HT-29 (cell line): ENCODE measurements at regions not wholly inside any gene's neighbourhood (a gene's known extent, or its start where the extent isn't known, plus 50 kb on each side); places are given as distances from the start of the nearest gene placed in this dataset.
"Not testable (repeated sequence)": the region's sequence is repeated elsewhere in the genome, so short reads cannot be mapped to it uniquely, and the experiment has no call there.

ENCODE experiments used
- DNase-seq: peaks from one replicate; pipeline ENCODE4 v3.0.0-alpha.2; 2015; ENCODE audit warnings: low spot score

DNA sequence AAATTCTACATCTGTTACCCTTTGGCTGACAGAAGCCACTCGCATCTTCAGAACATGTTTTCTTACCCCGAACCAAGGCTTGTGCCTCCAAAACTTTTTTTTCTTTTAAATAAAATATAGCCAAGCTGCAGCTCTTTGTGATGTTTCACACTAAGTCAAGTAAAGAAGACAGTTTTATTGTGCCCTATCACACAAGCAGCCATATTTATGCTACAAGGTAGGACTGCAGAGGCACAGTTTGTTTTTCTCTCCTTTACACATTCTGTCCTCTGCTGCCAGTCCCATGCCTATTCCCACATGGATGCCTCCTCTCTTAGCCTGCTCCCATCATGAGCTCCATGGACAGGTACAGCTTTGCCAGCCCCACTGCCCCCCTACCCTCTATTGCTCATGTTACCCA lies 219.6 kb upstream of the THUMPD2 start:
- no peak for DNase-seq

- peak; percentile 66 for DNase-seq
These were observed 217.6 kb upstream of the THUMPD2 start for GRCh38 chr2:39996653-39997080.

DNA sequence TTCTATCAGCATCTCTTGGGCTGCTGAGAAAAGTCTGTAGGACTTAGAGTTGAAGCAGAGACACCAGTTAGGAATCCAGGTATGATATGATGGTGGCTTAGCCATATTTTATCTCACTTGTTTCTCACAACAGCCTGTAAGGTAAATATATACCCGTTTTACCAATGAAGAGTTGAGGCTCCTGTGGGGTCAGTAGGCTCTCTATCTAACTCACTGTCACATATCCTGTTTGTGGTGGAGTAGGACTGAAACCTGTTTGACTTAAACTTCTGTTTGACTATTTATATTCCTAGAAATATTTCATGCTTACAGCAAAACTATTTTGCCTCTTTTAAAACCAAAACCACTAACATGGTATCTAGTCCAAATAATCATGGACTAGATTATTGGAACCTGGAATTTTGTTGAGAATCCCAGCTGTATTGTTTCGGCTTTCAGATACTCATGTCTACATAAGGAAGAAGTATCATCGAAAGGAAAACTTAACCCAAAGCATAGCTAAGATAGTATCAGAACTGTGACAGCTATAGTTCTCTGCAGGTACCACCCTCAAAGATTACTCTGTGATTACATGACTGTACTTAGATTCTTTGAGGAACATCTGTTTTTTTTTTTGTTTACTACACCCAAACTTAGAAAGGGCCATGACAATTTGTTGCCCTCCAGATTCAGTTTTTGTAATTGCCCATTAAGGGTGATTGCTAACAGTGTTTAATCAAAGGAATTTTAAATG lies 216.1 kb upstream of the THUMPD2 start:
- DNase-seq: peak; percentile 17

DNA sequence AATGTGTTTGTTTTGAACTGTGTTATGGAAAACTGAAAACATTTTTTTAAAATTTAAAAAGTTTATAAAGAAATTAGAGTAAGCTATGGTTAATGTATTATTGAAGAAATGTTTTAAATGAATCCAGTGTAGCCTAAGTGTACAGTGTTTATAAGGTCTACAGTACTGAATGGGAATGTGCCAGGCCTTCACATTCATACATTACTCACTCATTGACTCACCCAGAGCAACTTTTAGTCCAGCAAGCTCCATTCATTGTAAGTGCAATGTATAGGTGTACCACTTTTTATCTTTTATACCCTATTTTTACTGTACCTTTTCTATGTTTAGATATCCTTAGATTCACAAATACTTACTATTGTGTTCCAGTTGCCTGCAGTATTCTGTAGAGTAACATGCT lies 215.1 kb upstream of the THUMPD2 start:
- DNase-seq: no peak

GRCh38 chr2:39991298-39991697 lies 212.2 kb upstream of the THUMPD2 start:
- no peak for DNase-seq

DNA sequence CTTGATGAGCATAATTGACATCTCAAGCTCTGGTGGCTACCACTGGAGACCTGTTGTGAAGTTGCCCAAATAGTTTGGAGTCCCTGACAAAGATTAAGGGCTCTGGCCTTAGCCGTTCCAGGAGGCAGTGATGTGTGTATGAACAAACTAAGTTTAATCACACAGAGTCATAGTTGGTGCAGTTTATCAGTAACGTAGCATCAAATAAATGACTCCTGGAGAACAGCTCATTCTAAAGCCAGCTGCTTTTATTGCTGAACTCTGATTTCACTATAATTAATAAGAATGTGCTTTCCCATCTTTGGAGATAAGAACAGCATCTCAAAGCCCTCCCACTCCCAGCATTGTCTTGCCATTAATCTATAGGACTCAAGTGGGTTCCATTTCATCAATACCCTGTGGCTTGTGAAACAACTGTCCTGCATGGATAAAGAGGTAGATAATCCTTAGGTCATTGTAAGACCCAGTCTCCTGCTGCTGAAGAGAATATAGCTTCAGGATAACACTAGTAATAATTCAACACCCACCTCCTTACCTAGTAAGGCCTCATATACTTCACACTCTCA lies 211.4 kb upstream of the THUMPD2 start:
- DNase-seq: no peak

GRCh38 chr2:39989888-39990287 lies 210.8 kb upstream of the THUMPD2 start:
- no peak for DNase-seq

DNA sequence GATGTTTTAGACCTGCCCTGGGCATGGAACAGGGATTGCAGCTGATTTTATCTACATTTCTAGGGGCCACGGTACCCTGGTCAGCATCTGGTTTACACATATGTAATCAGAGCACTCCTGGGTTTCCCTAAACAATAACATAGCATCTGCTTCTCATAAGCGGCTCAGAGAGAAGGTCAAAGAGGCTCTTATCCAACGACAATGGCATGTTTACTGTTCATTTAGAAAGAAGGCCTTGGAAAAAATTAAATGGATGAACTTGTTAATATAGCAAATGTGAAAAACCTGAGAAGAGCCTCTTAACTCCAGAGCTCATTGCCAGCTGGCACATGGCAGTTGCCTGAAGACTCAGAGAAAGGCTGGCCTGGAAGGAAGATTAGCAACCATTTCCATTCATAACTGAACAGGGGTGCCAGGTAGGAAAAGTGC lies 202.8 kb upstream of the THUMPD2 start:
- DNase-seq: no peak

DNA sequence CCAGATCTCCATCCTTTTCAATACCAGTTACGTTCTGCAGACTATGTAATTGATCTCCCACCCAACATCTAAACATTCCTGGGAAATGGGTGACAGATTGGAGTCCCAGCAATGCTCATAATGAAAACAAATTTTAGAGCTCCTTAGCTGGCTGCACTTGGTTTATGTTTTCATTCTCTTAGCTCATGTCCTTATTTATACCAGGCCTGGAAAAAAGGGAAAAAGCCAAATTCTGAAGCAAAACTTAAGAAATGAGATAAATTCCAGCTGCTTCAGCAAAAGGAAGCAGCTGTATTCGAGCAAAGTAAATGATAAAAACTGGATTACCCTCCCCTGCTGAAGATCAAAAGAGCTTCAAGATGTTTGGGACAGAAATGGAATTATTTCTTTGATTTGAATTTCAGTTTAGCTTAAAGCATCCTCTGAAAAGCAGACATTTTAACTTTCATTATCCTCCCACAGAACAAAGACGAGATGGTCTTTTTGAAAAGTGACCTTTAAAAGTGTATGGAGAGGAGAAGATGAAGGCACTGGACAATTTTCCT lies 196.5 kb upstream of the THUMPD2 start:
- no peak for DNase-seq

DNA sequence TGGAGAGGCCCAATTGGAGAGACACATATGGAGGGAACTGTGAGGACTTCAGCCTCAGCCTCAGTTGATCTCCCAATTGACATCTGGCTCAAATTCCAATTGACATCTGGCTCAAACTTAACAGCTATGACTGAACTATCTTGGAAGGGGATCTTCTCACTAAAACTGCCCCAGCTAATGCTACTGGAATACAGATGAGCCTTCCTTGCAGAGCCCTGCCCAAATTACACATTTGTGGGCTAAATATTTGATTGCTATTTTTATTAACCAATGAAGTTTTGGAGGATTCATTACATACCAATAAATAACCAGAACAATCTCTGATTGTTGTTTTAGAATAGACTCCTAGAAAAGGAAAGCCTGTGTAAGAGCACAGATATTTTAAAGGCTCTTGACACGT lies 189.0 kb upstream of the THUMPD2 start:
- no peak for DNase-seq

GRCh38 chr2:39960681-39961080 lies 181.6 kb upstream of the THUMPD2 start:
- not testable (repeated sequence) for DNase-seq

- no peak for DNase-seq
These were observed 175.3 kb upstream of the THUMPD2 start for GRCh38 chr2:39954346-39954745.

DNA sequence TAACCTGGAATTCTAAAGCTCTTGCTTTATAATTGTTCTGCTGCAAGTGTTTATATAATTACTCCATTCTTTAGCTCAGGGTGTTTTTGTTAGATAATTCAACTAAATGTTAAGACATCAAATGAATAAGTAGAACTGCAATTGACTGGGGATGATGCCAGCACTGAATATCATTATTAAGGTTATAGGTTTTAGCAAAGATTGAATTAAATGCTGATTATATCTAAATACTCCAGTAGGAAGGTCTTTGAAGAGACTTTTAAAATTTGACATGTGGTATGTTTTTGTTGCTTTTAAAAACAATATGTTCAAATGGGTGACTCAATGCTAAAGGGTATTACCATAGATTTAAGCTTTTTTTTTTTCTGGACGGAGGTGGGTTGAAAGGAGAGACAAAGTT lies 170.1 kb upstream of the THUMPD2 start:
- DNase-seq: no peak

DNA sequence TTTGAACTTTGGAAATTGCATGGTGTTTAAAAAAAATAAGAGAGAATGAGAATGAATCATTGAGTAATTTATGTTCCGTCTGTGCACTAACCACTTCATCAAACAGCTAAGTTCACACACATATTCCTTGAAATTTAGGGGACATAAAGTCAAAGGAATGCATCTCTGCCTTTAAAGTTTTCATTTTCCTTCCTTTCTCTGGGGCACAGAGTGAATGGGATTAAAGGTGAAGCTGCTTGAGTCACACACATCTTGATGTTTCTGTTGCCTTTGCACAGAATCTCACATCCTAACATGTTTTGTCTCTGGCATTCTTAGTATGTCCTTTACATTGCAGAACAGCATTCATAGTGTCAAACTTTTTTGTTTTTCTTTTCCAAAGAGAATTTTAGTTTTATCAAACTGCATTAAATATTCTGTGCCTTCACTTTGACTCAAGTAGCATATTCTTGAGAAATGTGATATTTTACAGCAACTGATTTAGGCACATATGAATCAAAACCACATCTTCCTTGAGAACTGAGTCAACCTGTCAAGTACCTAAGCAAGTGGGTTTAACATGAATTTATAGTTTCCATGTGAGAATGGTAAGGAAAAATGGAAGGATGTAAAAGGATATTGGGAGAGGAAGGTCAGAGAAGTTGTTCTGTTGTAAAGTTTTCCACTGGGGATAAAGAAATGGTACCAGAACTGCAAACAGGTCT lies 169.1 kb upstream of the THUMPD2 start:
- no peak for DNase-seq

DNA sequence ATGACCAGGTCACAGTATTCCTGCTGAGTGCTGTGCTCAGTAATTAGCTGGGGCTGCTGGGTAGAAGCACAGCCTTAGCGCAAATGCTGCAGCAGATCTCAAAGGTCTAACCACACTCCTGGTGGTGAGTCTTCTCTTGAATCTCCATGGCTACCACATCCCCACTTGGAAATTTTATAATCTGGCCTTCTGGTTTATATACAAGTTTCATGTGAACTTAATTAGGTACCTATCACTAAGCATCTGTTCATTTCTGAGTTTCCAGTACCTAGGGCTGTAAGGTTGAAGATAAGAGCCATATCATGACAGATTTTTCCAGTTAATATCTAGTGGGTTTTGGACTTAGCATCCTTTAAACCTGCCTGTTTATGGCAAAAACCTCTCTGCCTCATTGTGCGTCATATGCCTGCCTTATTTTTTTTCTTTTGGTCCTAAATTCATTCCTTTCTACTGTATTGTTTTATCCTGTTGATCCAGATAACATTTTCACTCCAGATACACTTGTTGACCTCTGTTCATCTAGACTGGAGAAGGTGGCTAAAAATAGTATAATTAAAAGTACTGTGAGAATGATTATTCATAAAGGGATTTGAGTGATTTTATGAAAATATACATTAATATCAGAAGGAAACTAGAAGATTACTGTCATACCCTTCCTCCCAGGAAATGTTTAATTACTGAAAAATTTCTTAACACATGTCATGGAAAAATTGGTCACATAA lies 168.4 kb upstream of the THUMPD2 start:
- DNase-seq: no peak

GRCh38 chr2:39942950-39943349 lies 163.9 kb upstream of the THUMPD2 start:
- DNase-seq: no peak

DNA sequence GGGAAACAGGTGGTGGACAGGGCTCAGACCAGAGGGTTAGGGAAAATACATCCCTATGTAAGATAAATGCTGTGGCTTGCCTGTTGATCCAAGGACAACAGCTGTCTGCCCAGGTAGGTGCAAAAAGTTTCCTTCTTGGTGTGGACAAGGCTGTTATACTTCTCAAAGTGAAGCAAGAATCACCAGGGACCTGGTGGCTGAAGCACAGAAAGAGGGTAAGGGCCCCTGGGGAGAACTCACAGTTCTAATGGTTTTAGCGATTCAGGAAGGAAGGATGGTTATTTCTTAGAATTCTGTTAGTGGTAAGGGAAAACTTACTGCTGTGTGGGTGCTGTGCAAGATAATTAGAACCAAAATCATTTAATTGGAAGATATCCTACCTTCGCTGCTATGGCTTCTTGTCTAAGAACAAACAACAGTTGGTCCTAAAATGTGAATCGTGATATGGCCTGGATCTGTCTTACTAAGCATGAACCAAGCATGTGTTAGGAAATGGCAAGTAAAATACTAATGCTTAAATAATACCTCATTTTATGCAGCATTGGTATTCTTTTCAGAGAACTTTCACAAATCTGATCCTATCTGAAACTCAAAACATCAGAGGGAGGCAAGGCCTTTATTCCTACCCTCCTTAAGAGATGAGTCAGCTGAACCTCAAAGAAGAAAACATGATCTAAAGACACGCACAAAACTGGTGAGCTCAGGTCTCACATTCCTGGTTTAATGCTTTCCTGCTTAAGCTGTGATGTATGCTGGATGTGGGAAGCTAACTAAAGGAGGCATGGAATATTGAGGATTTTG lies 159.2 kb upstream of the THUMPD2 start:
- DNase-seq: no peak

DNA sequence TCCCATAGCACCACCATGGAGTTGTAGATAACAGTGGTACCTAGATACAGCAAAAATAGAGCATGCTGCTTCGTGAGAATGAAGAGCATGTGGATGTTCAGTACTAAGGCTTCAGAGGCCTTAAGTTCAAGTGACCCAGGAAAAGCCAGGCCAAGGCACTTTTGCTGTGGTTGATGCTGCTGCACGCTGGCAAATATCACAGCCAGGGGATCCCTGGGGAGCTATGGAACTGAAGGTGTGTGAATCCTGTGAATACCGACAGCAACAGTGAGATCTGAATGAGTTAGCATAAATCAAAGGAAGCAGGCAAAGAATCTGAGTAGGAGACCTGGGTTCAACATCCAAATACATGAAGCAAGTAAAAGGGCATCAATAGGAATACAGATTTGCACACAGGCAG lies 158.6 kb upstream of the THUMPD2 start:
- no peak for DNase-seq

- DNase-seq: no peak
These were observed 155.8 kb upstream of the THUMPD2 start for GRCh38 chr2:39934851-39935250.

GRCh38 chr2:39933196-39933595 lies 154.1 kb upstream of the THUMPD2 start:
- no peak for DNase-seq

DNA sequence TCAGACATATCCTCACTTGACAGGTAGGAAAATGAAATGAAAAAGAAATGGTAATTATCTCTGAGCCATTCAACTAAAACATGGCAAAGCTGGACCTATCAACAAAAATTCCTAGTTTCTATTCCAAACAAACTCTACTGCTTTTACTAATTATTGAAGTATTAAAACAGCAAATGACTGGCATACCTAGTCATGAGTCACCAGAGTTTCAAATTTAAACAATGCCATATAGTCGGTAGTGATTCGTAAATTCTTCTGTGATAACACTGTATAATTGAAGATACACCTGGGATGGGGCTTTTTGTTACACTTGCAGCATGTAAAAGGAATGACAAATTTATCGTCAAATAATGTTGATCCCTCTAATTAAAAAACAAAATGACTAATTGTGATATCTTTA lies 153.1 kb upstream of the THUMPD2 start:
- DNase-seq: no peak
